ENCODE measurements at regions not wholly inside any gene's neighbourhood (a gene's known extent, or its start where the extent isn't known, plus 50 kb on each side); places are given as distances from the start of the nearest gene placed in this dataset.
"Not testable (repeated sequence)": the region's sequence is repeated elsewhere in the genome, so short reads cannot be mapped to it uniquely, and the experiment has no call there.

GRCh38 chr18:38489721-38490120, 924.1 kb upstream of the CELF4 start:
- intact Hi-C loops (cut with micrococcal nuclease): not testable (repeated sequence)

- intact Hi-C loops (cut with micrococcal nuclease): no loop called here
These were observed 921.9 kb upstream of the CELF4 start for GRCh38 chr18:38487521-38487920.

- intact Hi-C loops (cut with micrococcal nuclease): no loop called here
These were observed 917.7 kb upstream of the CELF4 start for GRCh38 chr18:38483326-38483725.

- intact Hi-C loops (cut with micrococcal nuclease): no loop called here
These were observed 916.0 kb upstream of the CELF4 start for GRCh38 chr18:38481576-38481975.

- intact Hi-C loops (cut with micrococcal nuclease): no loop called here
These were observed 910.1 kb upstream of the CELF4 start for GRCh38 chr18:38475686-38476085.

- intact Hi-C loops (cut with micrococcal nuclease): no loop called here
These were observed 907.9 kb upstream of the CELF4 start for GRCh38 chr18:38473535-38473934.

GRCh38 chr18:38470421-38470820, 904.8 kb upstream of the CELF4 start:
- intact Hi-C loops (cut with micrococcal nuclease): no loop called here

- intact Hi-C loops (cut with micrococcal nuclease): no loop called here
These were observed 900.8 kb upstream of the CELF4 start for GRCh38 chr18:38466426-38466825.

- intact Hi-C loops (cut with micrococcal nuclease): no loop called here
These were observed 898.4 kb upstream of the CELF4 start for GRCh38 chr18:38464024-38464423.

- intact Hi-C loops (cut with micrococcal nuclease): no loop called here
These were observed 895.1 kb upstream of the CELF4 start for GRCh38 chr18:38460657-38461056.

- intact Hi-C loops (cut with micrococcal nuclease): no loop called here
These were observed 893.8 kb upstream of the CELF4 start for GRCh38 chr18:38459131-38459994.

GRCh38 chr18:38458698-38459097, 893.1 kb upstream of the CELF4 start:
- intact Hi-C loops (cut with micrococcal nuclease): no loop called here

GRCh38 chr18:38456253-38456652, 890.7 kb upstream of the CELF4 start:
- intact Hi-C loops (cut with micrococcal nuclease): no loop called here

- intact Hi-C loops (cut with micrococcal nuclease): no loop called here
These were observed 889.3 kb upstream of the CELF4 start for GRCh38 chr18:38454764-38455469.

- intact Hi-C loops (cut with micrococcal nuclease): no loop called here
These were observed 888.3 kb upstream of the CELF4 start for GRCh38 chr18:38453880-38454279.

- intact Hi-C loops (cut with micrococcal nuclease): no loop called here
These were observed 885.3 kb upstream of the CELF4 start for GRCh38 chr18:38450876-38451275.

GRCh38 chr18:38445804-38446145, 880.2 kb upstream of the CELF4 start:
- intact Hi-C loops (cut with micrococcal nuclease): no loop called here

GRCh38 chr18:38444971-38445803, 879.6 kb upstream of the CELF4 start:
- intact Hi-C loops (cut with micrococcal nuclease): no loop called here

- intact Hi-C loops (cut with micrococcal nuclease): no loop called here
These were observed 862.1 kb upstream of the CELF4 start for GRCh38 chr18:38427736-38428135.

GRCh38 chr18:38427234-38427633, 861.6 kb upstream of the CELF4 start:
- intact Hi-C loops (cut with micrococcal nuclease): no loop called here

- intact Hi-C loops (cut with micrococcal nuclease): no loop called here
These were observed 856.4 kb upstream of the CELF4 start for GRCh38 chr18:38421872-38422615.
